Prostate gland (tissue), 2 donors: ENCODE measurements at regions not wholly inside any gene's neighbourhood (a gene's known extent, or its start where the extent isn't known, plus 50 kb on each side); places are given as distances from the start of the nearest gene placed in this dataset.

Experiments
- POLR2A ChIP-seq: fragments of 450-650 bp; IDR thresholded peaks from one replicate; pipeline ENCODE4 v1.6.1; 2016; ENCODE audit warnings: antibody characterized with exemption, mild to moderate bottlenecking
- POLR2AphosphoS5 ChIP-seq: sonication (generic); formaldehyde crosslinking; IDR thresholded peaks from one replicate; pipeline ENCODE4 v1.6.1; 2017; ENCODE audit warnings: antibody characterized with exemption
- TF ChIP-seq, protein P1 (sequence below), 4 experiments: fragments of 200-600 bp in 2 of 4; fragments of 450-650 bp in 2 of 4; sonication (generic) in 2 of 4; IDR thresholded peaks; 1 replicate in 3 of 4; 2 replicates in 1 of 4; pipeline ENCODE4 v1.5.1; 2016 to 2019; ENCODE audit warnings: antibody characterized with exemption in 4 of 4, mild to moderate bottlenecking in 2 of 4, moderate library complexity in 2 of 4

DNA sequence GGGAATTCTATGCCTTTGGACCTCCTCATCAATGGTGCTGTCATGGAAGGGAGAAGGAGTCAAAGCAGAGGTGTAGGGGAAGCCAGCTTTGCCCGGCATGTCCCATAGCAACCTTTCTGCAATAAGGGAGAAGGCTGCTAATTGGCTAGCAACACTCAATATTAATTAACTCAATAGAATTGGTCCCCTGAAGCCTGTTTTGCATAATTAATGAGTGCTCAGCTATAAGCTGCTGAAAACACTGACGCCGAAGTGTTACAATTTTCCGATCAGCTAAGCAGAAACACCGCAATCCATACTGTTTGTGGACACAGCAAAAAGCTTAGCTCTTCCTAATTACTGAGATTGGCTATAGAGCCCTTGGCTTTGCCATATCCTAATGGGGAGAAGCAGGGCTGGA, 245.0 kb downstream of the CSNK2A3 start:
- TF ChIP-seq POLR2AphosphoS5 (no peak), POLR2A (no peak)
- TF ChIP-seq, protein P1, sequence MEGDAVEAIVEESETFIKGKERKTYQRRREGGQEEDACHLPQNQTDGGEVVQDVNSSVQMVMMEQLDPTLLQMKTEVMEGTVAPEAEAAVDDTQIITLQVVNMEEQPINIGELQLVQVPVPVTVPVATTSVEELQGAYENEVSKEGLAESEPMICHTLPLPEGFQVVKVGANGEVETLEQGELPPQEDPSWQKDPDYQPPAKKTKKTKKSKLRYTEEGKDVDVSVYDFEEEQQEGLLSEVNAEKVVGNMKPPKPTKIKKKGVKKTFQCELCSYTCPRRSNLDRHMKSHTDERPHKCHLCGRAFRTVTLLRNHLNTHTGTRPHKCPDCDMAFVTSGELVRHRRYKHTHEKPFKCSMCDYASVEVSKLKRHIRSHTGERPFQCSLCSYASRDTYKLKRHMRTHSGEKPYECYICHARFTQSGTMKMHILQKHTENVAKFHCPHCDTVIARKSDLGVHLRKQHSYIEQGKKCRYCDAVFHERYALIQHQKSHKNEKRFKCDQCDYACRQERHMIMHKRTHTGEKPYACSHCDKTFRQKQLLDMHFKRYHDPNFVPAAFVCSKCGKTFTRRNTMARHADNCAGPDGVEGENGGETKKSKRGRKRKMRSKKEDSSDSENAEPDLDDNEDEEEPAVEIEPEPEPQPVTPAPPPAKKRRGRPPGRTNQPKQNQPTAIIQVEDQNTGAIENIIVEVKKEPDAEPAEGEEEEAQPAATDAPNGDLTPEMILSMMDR (IDR thresholded peaks at IDR 0.05), result no peak
